Osteoblast (primary cell): ENCODE measurements at regions not wholly inside any gene's neighbourhood (a gene's known extent, or its start where the extent isn't known, plus 50 kb on each side); places are given as distances from the start of the nearest gene placed in this dataset.
"Not testable (repeated sequence)": the region's sequence is repeated elsewhere in the genome, so short reads cannot be mapped to it uniquely, and the experiment has no call there.

Experiments used
- DNase-seq: peaks from one replicate; pipeline ENCODE4 v3.0.0; 2011; ENCODE audit warnings: low spot score, mixed read lengths; ENCODE audit not compliant: insufficient read length; ENCODE audit errors: missing footprints
- H2AFZ ChIP-seq: 2 replicates; pipeline ENCODE4 v1.6.0; 2011; ENCODE audit warnings: mild to moderate bottlenecking, low read length
- H3K27ac ChIP-seq: 2 replicates; pipeline ENCODE4 v1.5.1; 2011; ENCODE audit warnings: mild to moderate bottlenecking, low read depth, low read length, moderate library complexity
- H3K27me3 ChIP-seq: 2 replicates; pipeline ENCODE4 v1.6.0; 2012; ENCODE audit warnings: mild to moderate bottlenecking, control low read depth, inconsistent platforms, low read length, moderate library complexity; ENCODE audit not compliant: insufficient read depth
- H3K36me3 ChIP-seq: 2 replicates; pipeline ENCODE4 v1.5.1; 2011; ENCODE audit warnings: mild to moderate bottlenecking, low read length, control low read depth, moderate library complexity; ENCODE audit not compliant: insufficient read depth
- H3K4me1 ChIP-seq: 2 replicates; pipeline ENCODE4 v1.5.1; 2011; ENCODE audit warnings: mild to moderate bottlenecking, low read length, control low read depth, moderate library complexity; ENCODE audit not compliant: insufficient read depth
- H3K4me2 ChIP-seq: 2 replicates; pipeline ENCODE4 v1.6.0; 2011; ENCODE audit warnings: mild to moderate bottlenecking, low read length; ENCODE audit not compliant: insufficient read depth
- H3K4me3 ChIP-seq: fragments of 200-600 bp; sonication (generic); 3 replicates; pipeline ENCODE4 v1.5.1; 2012; ENCODE audit warnings: mild to moderate bottlenecking, low read length, inconsistent platforms; ENCODE audit not compliant: insufficient read depth
- H3K79me2 ChIP-seq: 2 replicates; pipeline ENCODE4 v1.6.0; 2012; ENCODE audit warnings: mild to moderate bottlenecking, low read length, control low read depth, inconsistent platforms; ENCODE audit not compliant: insufficient read depth
- H3K9me3 ChIP-seq: 2 replicates; pipeline ENCODE4 v1.5.1; 2011; ENCODE audit warnings: low read depth, low read length, control low read depth
- H4K20me1 ChIP-seq: 2 replicates; pipeline ENCODE4 v1.6.0; 2012; ENCODE audit warnings: mild to moderate bottlenecking, low read length, control low read depth; ENCODE audit not compliant: insufficient read depth
- TF ChIP-seq, protein P1 (sequence below): IDR thresholded peaks from 2 replicates; pipeline ENCODE4 v1.5.1; 2011; ENCODE audit warnings: mild to moderate bottlenecking, low read depth, low read length, moderate library complexity; ENCODE audit errors: extremely low read depth

- no peak for DNase-seq
- Histone ChIP-seq H3K9me3 (no peaks in the 10 kb centered on the region), H4K20me1 (no peaks in the 10 kb centered on the region), H2AFZ (no peak overlapping the region), H3K36me3 (no peaks in the 10 kb centered on the region), H3K4me2 (no peak overlapping the region), H3K27me3 (no peaks in the 10 kb centered on the region), H3K27ac (no peak overlapping the region), H3K4me3 (no peak overlapping the region), H3K4me1 (peaks cover 6% of the 10 kb centered on the region), H3K79me2 (no peaks in the 10 kb centered on the region)
- TF ChIP-seq, protein P1, sequence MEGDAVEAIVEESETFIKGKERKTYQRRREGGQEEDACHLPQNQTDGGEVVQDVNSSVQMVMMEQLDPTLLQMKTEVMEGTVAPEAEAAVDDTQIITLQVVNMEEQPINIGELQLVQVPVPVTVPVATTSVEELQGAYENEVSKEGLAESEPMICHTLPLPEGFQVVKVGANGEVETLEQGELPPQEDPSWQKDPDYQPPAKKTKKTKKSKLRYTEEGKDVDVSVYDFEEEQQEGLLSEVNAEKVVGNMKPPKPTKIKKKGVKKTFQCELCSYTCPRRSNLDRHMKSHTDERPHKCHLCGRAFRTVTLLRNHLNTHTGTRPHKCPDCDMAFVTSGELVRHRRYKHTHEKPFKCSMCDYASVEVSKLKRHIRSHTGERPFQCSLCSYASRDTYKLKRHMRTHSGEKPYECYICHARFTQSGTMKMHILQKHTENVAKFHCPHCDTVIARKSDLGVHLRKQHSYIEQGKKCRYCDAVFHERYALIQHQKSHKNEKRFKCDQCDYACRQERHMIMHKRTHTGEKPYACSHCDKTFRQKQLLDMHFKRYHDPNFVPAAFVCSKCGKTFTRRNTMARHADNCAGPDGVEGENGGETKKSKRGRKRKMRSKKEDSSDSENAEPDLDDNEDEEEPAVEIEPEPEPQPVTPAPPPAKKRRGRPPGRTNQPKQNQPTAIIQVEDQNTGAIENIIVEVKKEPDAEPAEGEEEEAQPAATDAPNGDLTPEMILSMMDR: no peak
These were observed 228.4 kb upstream of the DGKB start for GRCh38 chr7:15130666-15131541.

- peaks cover 6% of the 10 kb centered on the region for H3K4me1 ChIP-seq
- TF ChIP-seq, protein P1: no peak
- H4K20me1 ChIP-seq: no peaks in the 10 kb centered on the region
- no peak overlapping the region for H3K4me3 ChIP-seq
- no peak for DNase-seq
- H3K4me2 ChIP-seq: no peak overlapping the region
- no peaks in the 10 kb centered on the region for H3K9me3 ChIP-seq
- H2AFZ ChIP-seq: no peak overlapping the region
- no peak overlapping the region for H3K27ac ChIP-seq
- no peaks in the 10 kb centered on the region for H3K27me3 ChIP-seq
- no peaks in the 10 kb centered on the region for H3K79me2 ChIP-seq
- no peaks in the 10 kb centered on the region for H3K36me3 ChIP-seq
These were observed 226.2 kb upstream of the DGKB start for GRCh38 chr7:15128716-15129115.

GRCh38 chr7:15126653-15127052 lies 224.1 kb upstream of the DGKB start:
- H3K27me3 ChIP-seq, H3K4me2 ChIP-seq, H3K4me1 ChIP-seq, H3K27ac ChIP-seq, H4K20me1 ChIP-seq, H3K79me2 ChIP-seq, H3K9me3 ChIP-seq, H3K4me3 ChIP-seq, H2AFZ ChIP-seq, DNase-seq, H3K36me3 ChIP-seq: not testable (repeated sequence)

DNA sequence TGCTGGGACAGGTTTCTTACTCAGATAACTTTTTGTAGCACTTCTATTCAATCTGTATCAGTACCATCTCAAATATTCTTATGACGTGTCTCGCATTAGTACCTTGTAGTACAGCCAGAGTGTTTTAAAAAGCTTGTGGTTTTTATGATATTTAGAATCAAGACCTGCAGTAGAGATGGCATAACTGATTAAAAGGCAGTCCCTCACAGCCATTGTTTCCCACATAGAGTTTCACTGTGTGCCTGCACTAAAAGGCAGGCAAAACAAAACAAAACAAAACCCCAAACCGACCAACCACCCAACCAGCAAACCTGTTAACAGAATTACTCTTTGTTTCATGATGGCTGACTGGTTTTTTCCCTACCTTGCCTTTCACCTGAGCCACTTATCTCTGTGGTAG lies 221.3 kb upstream of the DGKB start:
- DNase-seq: no peak
- no peak overlapping the region for H3K4me2 ChIP-seq
- no peak overlapping the region for H3K27ac ChIP-seq
- no peaks in the 10 kb centered on the region for H3K79me2 ChIP-seq
- no peaks in the 10 kb centered on the region for H3K4me1 ChIP-seq
- TF ChIP-seq, protein P1: no peak
- no peaks in the 10 kb centered on the region for H3K9me3 ChIP-seq
- no peak overlapping the region for H3K4me3 ChIP-seq
- H2AFZ ChIP-seq: no peak overlapping the region
- H3K36me3 ChIP-seq: no peaks in the 10 kb centered on the region
- no peaks in the 10 kb centered on the region for H3K27me3 ChIP-seq
- H4K20me1 ChIP-seq: no peaks in the 10 kb centered on the region
